ENCODE measurements at regions not wholly inside any gene's neighbourhood (a gene's known extent, or its start where the extent isn't known, plus 50 kb on each side); places are given as distances from the start of the nearest gene placed in this dataset.

- TF ChIP-seq CTCF (IDR thresholded peaks at IDR 0.05; ENCODE audit: extremely low read depth in 1 of 2, insufficient read depth in 1 of 2, low read depth in 1 of 2, low read length in 2 of 2), result no peak
- TF ChIP-seq EZH2 (IDR thresholded peaks at IDR 0.05; ENCODE audit: borderline replicate concordance, low read depth, low read length, severe bottlenecking), result no peak
- no peak for TF ChIP-seq POLR2A (IDR thresholded peaks at IDR 0.05; ENCODE audit: low read depth, low read length)
Measured at GRCh38 chr3:34357461-34357860, 559.0 kb downstream of the PDCD6IP start.

All from endothelial cell of umbilical vein (primary cell).